H9 (cell line): ENCODE measurements at regions not wholly inside any gene's neighbourhood (a gene's known extent, or its start where the extent isn't known, plus 50 kb on each side); places are given as distances from the start of the nearest gene placed in this dataset.

Source experiments
- DNase-seq: peaks from one replicate; pipeline ENCODE4 v3.0.0-alpha.2; 2017
- H2AFZ ChIP-seq: one replicate; pipeline ENCODE4 v1.6.1; 2013; ENCODE audit warnings: mild to moderate bottlenecking, low read length, control low read depth, moderate library complexity
- H2AK5ac ChIP-seq: 2 replicates; pipeline ENCODE4 v1.6.1; 2013; ENCODE audit warnings: low read length, control low read depth, mixed read lengths; ENCODE audit not compliant: insufficient read length
- H2BK120ac ChIP-seq: one replicate; pipeline ENCODE4 v1.6.1; 2013; ENCODE audit warnings: low read depth, mild to moderate bottlenecking, low read length, control low read depth, inconsistent platforms; ENCODE audit not compliant: poor library complexity, severe bottlenecking
- H2BK12ac ChIP-seq: 2 replicates; pipeline ENCODE4 v1.6.1; 2013; ENCODE audit warnings: low read length, control low read depth, mixed read lengths, low read depth; ENCODE audit not compliant: insufficient read length
- H2BK15ac ChIP-seq: 2 replicates; pipeline ENCODE4 v1.6.1; 2013; ENCODE audit warnings: low read depth, low read length, control low read depth
- H2BK20ac ChIP-seq: one replicate; pipeline ENCODE4 v1.6.1; 2013; ENCODE audit warnings: low read depth, mild to moderate bottlenecking, low read length, control low read depth, inconsistent platforms; ENCODE audit not compliant: poor library complexity, severe bottlenecking
- H2BK5ac ChIP-seq: 2 replicates; pipeline ENCODE4 v1.6.1; 2013; ENCODE audit warnings: low read length, control low read depth, mixed read lengths; ENCODE audit not compliant: insufficient read length
- H3K14ac ChIP-seq: 2 replicates; pipeline ENCODE4 v1.6.1; 2013; ENCODE audit warnings: low read length, control low read depth; ENCODE audit not compliant: insufficient read depth
- H3K18ac ChIP-seq: 2 replicates; pipeline ENCODE4 v1.6.1; 2013; ENCODE audit warnings: low read depth, mild to moderate bottlenecking, mixed read lengths, low read length, control low read depth; ENCODE audit not compliant: insufficient read length
- H3K23ac ChIP-seq: 2 replicates; pipeline ENCODE4 v1.6.1; 2013; ENCODE audit warnings: low read length, control low read depth, mixed read lengths, low read depth; ENCODE audit not compliant: insufficient read length
- H3K23me2 ChIP-seq: 2 replicates; pipeline ENCODE4 v1.6.1; 2013; ENCODE audit warnings: low read depth, mild to moderate bottlenecking, mixed read lengths, low read length, control low read depth; ENCODE audit not compliant: insufficient read length, poor library complexity, severe bottlenecking
- H3K27ac ChIP-seq: 2 replicates; pipeline ENCODE4 v1.5.1; 2013; ENCODE audit warnings: low read length, control low read depth, mixed read lengths, low read depth; ENCODE audit not compliant: insufficient read length
- H3K27me3 ChIP-seq: 2 replicates; pipeline ENCODE4 v1.6.1; 2013; ENCODE audit warnings: low read length, control low read depth, inconsistent platforms; ENCODE audit not compliant: insufficient read depth
- H3K4ac ChIP-seq: 2 replicates; pipeline ENCODE4 v1.6.1; 2013; ENCODE audit warnings: low read depth, mild to moderate bottlenecking, control low read depth, inconsistent platforms, low read length, moderate library complexity
- H3K4me1 ChIP-seq: 2 replicates; pipeline ENCODE4 v1.6.1; 2013; ENCODE audit warnings: low read length, control low read depth, inconsistent platforms; ENCODE audit not compliant: insufficient read depth
- H3K4me2 ChIP-seq: 2 replicates; pipeline ENCODE4 v1.6.1; 2013; ENCODE audit warnings: low read length, control low read depth, mixed read lengths; ENCODE audit not compliant: insufficient read length, insufficient read depth
- H3K56ac ChIP-seq: 2 replicates; pipeline ENCODE4 v1.6.1; 2013; ENCODE audit warnings: low read depth, mild to moderate bottlenecking, mixed read lengths, low read length, control low read depth; ENCODE audit not compliant: insufficient read length
- H3K79me1 ChIP-seq: 2 replicates; pipeline ENCODE4 v1.6.1; 2013; ENCODE audit warnings: low read depth, mild to moderate bottlenecking, moderate library complexity, low read length, control low read depth, inconsistent platforms; ENCODE audit not compliant: insufficient read depth, poor library complexity, severe bottlenecking
- H3K79me2 ChIP-seq: 2 replicates; pipeline ENCODE4 v1.6.1; 2013; ENCODE audit warnings: low read length, control low read depth, inconsistent platforms; ENCODE audit not compliant: insufficient read depth
- H3K9ac ChIP-seq: 2 replicates; pipeline ENCODE4 v1.6.1; 2013; ENCODE audit warnings: low read length, control low read depth, mixed read lengths; ENCODE audit not compliant: insufficient read length; ENCODE audit errors: extremely low read depth
- H3K9me3 ChIP-seq: one replicate; pipeline ENCODE4 v1.6.1; 2013; ENCODE audit warnings: low read depth, low read length, inconsistent platforms; ENCODE audit not compliant: control insufficient read depth
- H3T11ph ChIP-seq: one replicate; pipeline ENCODE4 v1.6.1; 2013; ENCODE audit warnings: mild to moderate bottlenecking, low read length, control low read depth, inconsistent platforms
- H4K20me1 ChIP-seq: one replicate; pipeline ENCODE4 v1.6.1; 2013; ENCODE audit not compliant: control insufficient read depth, insufficient read length, insufficient read depth
- H4K5ac ChIP-seq: 2 replicates; pipeline ENCODE4 v1.6.1; 2013; ENCODE audit warnings: low read depth, mild to moderate bottlenecking, mixed read lengths, low read length, control low read depth; ENCODE audit not compliant: insufficient read length
- H4K8ac ChIP-seq: replicated peaks from 2 replicates; pipeline ENCODE4 v1.6.1; 2013; ENCODE audit warnings: low read length, control low read depth, mixed read lengths, low read depth; ENCODE audit not compliant: insufficient read length
- H4K91ac ChIP-seq: 2 replicates; pipeline ENCODE4 v1.6.1; 2013; ENCODE audit warnings: low read depth, mild to moderate bottlenecking, moderate library complexity, mixed read lengths, low read length, control low read depth; ENCODE audit not compliant: insufficient read length
- H3K27ac Mint-ChIP-seq, 3 experiments: 2 replicates in 2 of 3; 3 replicates in 1 of 3; pipeline ENCODE4 v1.8.0; 2020 to 2021; ENCODE audit warnings: mixed read lengths in 3 of 3, mild to moderate bottlenecking in 1 of 3, moderate library complexity in 1 of 3
- H3K27me3 Mint-ChIP-seq: 2 replicates; pipeline ENCODE4 v1.8.0; 2021; ENCODE audit warnings: low read depth, mild to moderate bottlenecking, moderate library complexity, mixed read lengths
- H3K36me3 Mint-ChIP-seq, 3 experiments: 2 replicates in 2 of 3; 3 replicates in 1 of 3; pipeline ENCODE4 v1.8.0; 2020 to 2021; ENCODE audit warnings: low read depth in 3 of 3, mixed read lengths in 3 of 3; ENCODE audit not compliant: insufficient read depth in 1 of 3
- H3K4me1 Mint-ChIP-seq, 2 experiments: 2 replicates each; pipeline ENCODE4 v1.8.0; 2020; ENCODE audit warnings: mixed read lengths in 2 of 2
- H3K4me3 Mint-ChIP-seq, 2 experiments: 2 replicates in 1 of 2; 3 replicates in 1 of 2; pipeline ENCODE4 v1.8.0; 2020 to 2021; ENCODE audit warnings: mild to moderate bottlenecking in 2 of 2, mixed read lengths in 2 of 2, moderate library complexity in 1 of 2
- H3K9me3 Mint-ChIP-seq, 2 experiments: 2 replicates in 1 of 2; 3 replicates in 1 of 2; pipeline ENCODE4 v1.8.0; 2020; ENCODE audit warnings: mild to moderate bottlenecking in 2 of 2, mixed read lengths in 2 of 2, moderate library complexity in 1 of 2
- WGBS: extraction: QIAGEN DNeasy Blood & Tissue Kit; methylation state at CpG from one replicate; pipeline ENCODE4 v1.1.7; 2013; ENCODE audit warnings: missing lambda C conversion rate, low lambda C conversion rate, mixed read lengths; ENCODE audit not compliant: insufficient read length; ENCODE audit errors: extremely low coverage; 5-methylcytosine and 5-hydroxymethylcytosine counted together
- TF ChIP-seq, protein P1 (sequence below): fragments of 200-600 bp; sonication (generic); conservative IDR thresholded peaks from 3 replicates; pipeline ENCODE4 v1.8.0; 2021; ENCODE audit warnings: antibody characterized with exemption, mild to moderate bottlenecking

DNA sequence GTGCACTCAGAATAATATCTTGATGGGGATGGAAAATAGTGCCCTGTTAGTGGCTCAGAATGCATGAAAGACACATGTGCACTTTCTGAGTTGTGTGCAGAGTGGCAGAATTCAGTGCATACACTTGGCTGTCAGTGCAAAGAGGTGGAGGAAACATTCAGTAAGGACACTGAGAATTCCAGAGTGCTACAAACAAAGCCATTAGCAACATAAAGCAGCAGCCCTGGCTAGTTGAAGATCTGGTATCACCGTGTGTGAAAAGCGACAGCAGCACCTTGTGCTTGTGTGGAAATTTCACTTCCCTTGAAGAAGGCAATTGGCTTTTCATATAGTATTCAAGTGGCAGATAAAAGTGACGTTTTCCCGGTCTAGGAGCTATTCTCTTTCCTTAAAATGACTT, 810.4 kb downstream of the TRIML1 start:
- H3K4me3 Mint-ChIP-seq = no peak overlapping the region
- H2AK5ac ChIP-seq = no peak overlapping the region
- no peak overlapping the region for H3K4ac ChIP-seq
- no peak overlapping the region for H3K9ac ChIP-seq
- no peak overlapping the region for H2BK5ac ChIP-seq
- no peak overlapping the region for H4K91ac ChIP-seq
- no CpG with 5 or more reads among the region's 4 CpGs for WGBS
- H3K27ac Mint-ChIP-seq = peak overlapping the region in 1 of 3 experiments; percentile 62; a peak in 1 of 7 replicates
- H3K27me3 ChIP-seq = no peaks in the 10 kb centered on the region
- no peak overlapping the region for H4K8ac ChIP-seq
- H3K23me2 ChIP-seq = no peaks in the 10 kb centered on the region
- H3K4me1 ChIP-seq = no peaks in the 10 kb centered on the region
- H3K56ac ChIP-seq = no peak overlapping the region
- H2BK120ac ChIP-seq = no peak overlapping the region
- no peak overlapping the region for H4K5ac ChIP-seq
- H2BK20ac ChIP-seq = no peak overlapping the region
- H3K36me3 Mint-ChIP-seq = peaks cover 0 to 2% (median 0%) of the 10 kb centered on the region in 3 experiments; a peak in 1 of 7 replicates
- H3K79me1 ChIP-seq = no peaks in the 10 kb centered on the region
- no peak overlapping the region for H2AFZ ChIP-seq
- peaks cover 0 to 3% of the 10 kb centered on the region in 2 experiments; a peak in 2 of 5 replicates for H3K9me3 Mint-ChIP-seq
- no peak overlapping the region for H3K23ac ChIP-seq
- H4K20me1 ChIP-seq = no peaks in the 10 kb centered on the region
- H3K27me3 Mint-ChIP-seq = no peaks in the 10 kb centered on the region; the same call in 1 of the 2 replicates
- no peak overlapping the region for H2BK15ac ChIP-seq
- H3K27ac ChIP-seq = no peak overlapping the region
- no peak overlapping the region for H3K4me2 ChIP-seq
- H3K18ac ChIP-seq = no peak overlapping the region
- TF ChIP-seq, protein P1, sequence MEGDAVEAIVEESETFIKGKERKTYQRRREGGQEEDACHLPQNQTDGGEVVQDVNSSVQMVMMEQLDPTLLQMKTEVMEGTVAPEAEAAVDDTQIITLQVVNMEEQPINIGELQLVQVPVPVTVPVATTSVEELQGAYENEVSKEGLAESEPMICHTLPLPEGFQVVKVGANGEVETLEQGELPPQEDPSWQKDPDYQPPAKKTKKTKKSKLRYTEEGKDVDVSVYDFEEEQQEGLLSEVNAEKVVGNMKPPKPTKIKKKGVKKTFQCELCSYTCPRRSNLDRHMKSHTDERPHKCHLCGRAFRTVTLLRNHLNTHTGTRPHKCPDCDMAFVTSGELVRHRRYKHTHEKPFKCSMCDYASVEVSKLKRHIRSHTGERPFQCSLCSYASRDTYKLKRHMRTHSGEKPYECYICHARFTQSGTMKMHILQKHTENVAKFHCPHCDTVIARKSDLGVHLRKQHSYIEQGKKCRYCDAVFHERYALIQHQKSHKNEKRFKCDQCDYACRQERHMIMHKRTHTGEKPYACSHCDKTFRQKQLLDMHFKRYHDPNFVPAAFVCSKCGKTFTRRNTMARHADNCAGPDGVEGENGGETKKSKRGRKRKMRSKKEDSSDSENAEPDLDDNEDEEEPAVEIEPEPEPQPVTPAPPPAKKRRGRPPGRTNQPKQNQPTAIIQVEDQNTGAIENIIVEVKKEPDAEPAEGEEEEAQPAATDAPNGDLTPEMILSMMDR = no peak
- no peak overlapping the region for H2BK12ac ChIP-seq
- no peaks in the 10 kb centered on the region for H3K79me2 ChIP-seq
- no peak for DNase-seq
- H3K4me1 Mint-ChIP-seq = peaks cover 0 to 7% of the 10 kb centered on the region in 2 experiments; a peak in 2 of 4 replicates
- H3T11ph ChIP-seq = no peak overlapping the region
- no peak overlapping the region for H3K14ac ChIP-seq
- no peaks in the 10 kb centered on the region for H3K9me3 ChIP-seq
